ENCODE measurements at regions not wholly inside any gene's neighbourhood (a gene's known extent, or its start where the extent isn't known, plus 50 kb on each side); places are given as distances from the start of the nearest gene placed in this dataset.

DNA sequence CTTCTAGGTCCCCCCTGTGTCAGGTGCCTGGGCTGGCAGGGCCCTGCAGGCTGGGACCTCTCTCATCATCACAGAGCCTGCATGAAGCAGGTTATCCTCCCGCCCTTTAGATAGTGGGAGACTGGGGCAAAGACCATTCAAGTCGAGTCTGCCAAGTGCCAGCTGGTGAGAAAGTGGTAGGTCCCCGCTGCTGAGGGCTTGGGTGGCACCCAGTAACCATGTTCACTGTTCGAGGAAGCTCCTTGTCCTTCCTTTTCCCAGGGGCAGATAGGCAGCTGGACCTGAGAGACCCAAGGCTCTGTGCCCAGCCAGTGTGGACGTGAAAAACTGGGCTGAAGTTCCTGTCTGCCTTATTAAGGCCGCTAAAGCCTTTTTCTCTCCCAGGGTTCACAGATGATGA is 1319.8 kb downstream of the TBC1D22A start:
- no peak for DNase-seq (ENCODE audit: low read depth)
- H3K4me3 ChIP-seq (ENCODE audit: control insufficient read depth, low read depth, low read length), result no peak overlapping the region
- no peak for TF ChIP-seq CTCF (IDR thresholded peaks at IDR 0.05; ENCODE audit: control insufficient read depth, insufficient read depth, low read depth, low read length, missing control alignments)

- TF ChIP-seq CTCF (IDR thresholded peaks at IDR 0.05; ENCODE audit: control insufficient read depth, insufficient read depth, low read depth, low read length, missing control alignments), result no peak
- DNase-seq (ENCODE audit: low read depth), result no peak
- H3K4me3 ChIP-seq (ENCODE audit: control insufficient read depth, low read depth, low read length), result no peak overlapping the region
These were observed 1318.8 kb downstream of the TBC1D22A start for GRCh38 chr22:48081281-48081680.

- no peak for TF ChIP-seq CTCF (IDR thresholded peaks at IDR 0.05; ENCODE audit: control insufficient read depth, insufficient read depth, low read depth, low read length, missing control alignments)
- H3K4me3 ChIP-seq (ENCODE audit: control insufficient read depth, low read depth, low read length), result no peak overlapping the region
- no peak for DNase-seq (ENCODE audit: low read depth)
These were observed 1318.1 kb downstream of the TBC1D22A start for GRCh38 chr22:48080316-48081165.

DNA sequence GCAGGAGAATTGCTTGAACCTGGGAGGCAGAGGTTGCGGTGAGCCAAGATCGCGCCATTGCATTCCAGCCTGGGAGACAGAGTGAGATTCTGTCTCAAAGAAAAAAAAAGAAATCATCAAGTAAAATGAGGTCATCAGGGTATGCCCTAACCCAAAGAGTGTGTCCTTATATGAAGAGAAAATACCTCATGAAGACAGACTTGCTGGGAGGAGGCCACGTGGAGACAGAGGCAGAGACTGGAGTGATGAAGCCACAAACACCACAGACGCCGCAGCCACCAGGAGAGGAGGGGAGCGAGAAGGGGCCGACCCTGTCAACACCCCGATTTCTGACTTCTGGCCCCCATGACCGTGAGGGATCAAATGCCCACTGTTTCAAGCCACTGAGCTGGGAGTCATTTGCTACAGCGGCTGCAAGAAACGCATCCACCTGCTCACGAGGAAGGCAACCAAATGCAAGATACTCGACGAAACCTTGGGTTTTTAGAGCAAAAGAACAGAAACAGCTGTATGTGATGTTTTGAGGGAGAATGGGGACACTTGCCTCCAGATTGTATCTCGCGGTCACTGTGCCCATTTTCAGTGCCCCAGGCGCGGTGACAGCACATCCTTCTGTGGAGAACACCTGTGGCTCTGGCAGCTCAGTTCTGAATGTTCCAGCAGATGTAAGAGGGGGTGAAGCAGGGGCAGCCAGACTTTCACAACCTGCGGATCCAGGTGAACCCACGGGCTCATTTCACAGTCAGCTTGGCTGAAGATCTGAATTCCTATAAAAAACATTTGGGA is 1317.2 kb downstream of the TBC1D22A start:
- no peak for DNase-seq (ENCODE audit: low read depth)
- H3K4me3 ChIP-seq (ENCODE audit: control insufficient read depth, low read depth, low read length), result no peak overlapping the region
- no peak for TF ChIP-seq CTCF (IDR thresholded peaks at IDR 0.05; ENCODE audit: control insufficient read depth, insufficient read depth, low read depth, low read length, missing control alignments)

- no peak overlapping the region for H3K4me3 ChIP-seq (ENCODE audit: control insufficient read depth, low read depth, low read length)
- TF ChIP-seq CTCF (IDR thresholded peaks at IDR 0.05; ENCODE audit: control insufficient read depth, insufficient read depth, low read depth, low read length, missing control alignments), result no peak
- no peak for DNase-seq (ENCODE audit: low read depth)
These were observed 1316.4 kb downstream of the TBC1D22A start for GRCh38 chr22:48078825-48079224.

DNA sequence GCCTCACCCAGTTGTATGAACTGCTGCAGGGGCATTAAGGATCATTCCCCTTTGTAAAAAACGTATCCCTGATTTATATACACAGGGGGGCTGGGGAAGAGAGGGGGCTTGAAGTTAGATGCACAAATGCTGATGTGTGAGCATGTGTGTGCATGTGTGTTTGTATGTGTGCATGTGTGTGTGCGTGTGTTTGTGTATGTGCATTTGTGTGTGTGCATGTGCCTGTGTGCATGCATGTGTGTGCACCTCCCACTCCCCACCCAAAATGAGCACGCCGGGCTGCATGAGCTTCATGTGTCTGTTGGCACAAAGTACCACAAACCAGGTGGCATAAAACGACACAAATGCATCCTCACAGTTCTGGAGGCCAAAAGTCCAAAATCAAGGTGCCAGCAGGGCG is 1315.2 kb downstream of the TBC1D22A start:
- TF ChIP-seq CTCF (IDR thresholded peaks at IDR 0.05; ENCODE audit: control insufficient read depth, insufficient read depth, low read depth, low read length, missing control alignments), result no peak
- DNase-seq (ENCODE audit: low read depth), result no peak
- no peak overlapping the region for H3K4me3 ChIP-seq (ENCODE audit: control insufficient read depth, low read depth, low read length)

All from AG09309 (cell line).